AML-193 (cell line): ENCODE measurements at regions not wholly inside any gene's neighbourhood (a gene's known extent, or its start where the extent isn't known, plus 50 kb on each side); places are given as distances from the start of the nearest gene placed in this dataset.
A peak's percentile ranks its signal among the peaks of the same experiment; 100 is the strongest.

ENCODE experiments used
- DNase-seq, 2 experiments: peaks; one replicate each; lab custom pipeline; 2025; lab: John Stamatoyannopoulos, UW

GRCh38 chr3:113096188-113096892 lies 105.6 kb downstream of the GTPBP8 start:
- no peak for DNase-seq

- no peak for DNase-seq
Observed at GRCh38 chr3:113097960-113098447, 107.2 kb downstream of the GTPBP8 start.

GRCh38 chr3:113100063-113100462 lies 109.3 kb downstream of the GTPBP8 start:
- no peak for DNase-seq

- DNase-seq: no peak
Observed at GRCh38 chr3:113103588-113103987, 107.8 kb upstream of the BOC start.

- DNase-seq: no peak
Observed at GRCh38 chr3:113104357-113105092, 106.8 kb upstream of the BOC start.

- DNase-seq: no peak
Observed at GRCh38 chr3:113105093-113105449, 106.3 kb upstream of the BOC start.

GRCh38 chr3:113105966-113106660 lies 105.2 kb upstream of the BOC start:
- no peak for DNase-seq

- no peak for DNase-seq
Observed at GRCh38 chr3:113110267-113110666, 101.1 kb upstream of the BOC start.

GRCh38 chr3:113111011-113111707 lies 100.2 kb upstream of the BOC start:
- DNase-seq: no peak

- DNase-seq: no peak
Observed at GRCh38 chr3:113113361-113113760, 98.0 kb upstream of the BOC start.

GRCh38 chr3:113117511-113118234 lies 93.7 kb upstream of the BOC start:
- no peak for DNase-seq

- no peak for DNase-seq
Observed at GRCh38 chr3:113118336-113118735, 93.0 kb upstream of the BOC start.

- DNase-seq: no peak
Observed at GRCh38 chr3:113124256-113124830, 87.0 kb upstream of the BOC start.

- no peak for DNase-seq
Observed at GRCh38 chr3:113125951-113126350, 85.4 kb upstream of the BOC start.

- no peak for DNase-seq
Observed at GRCh38 chr3:113128386-113129015, 82.9 kb upstream of the BOC start.

GRCh38 chr3:113129168-113129567 lies 82.2 kb upstream of the BOC start:
- DNase-seq: no peak

GRCh38 chr3:113132571-113132996 lies 78.8 kb upstream of the BOC start:
- DNase-seq: no peak

- DNase-seq: no peak
Observed at GRCh38 chr3:113133140-113133539, 78.2 kb upstream of the BOC start.

- peak; percentile 11 to 24 for DNase-seq
Observed at GRCh38 chr3:113136071-113136470, 75.3 kb upstream of the BOC start.

- no peak for DNase-seq
Observed at GRCh38 chr3:113136544-113136943, 74.8 kb upstream of the BOC start.
